NT2/D1 (cell line): ENCODE measurements at regions not wholly inside any gene's neighbourhood (a gene's known extent, or its start where the extent isn't known, plus 50 kb on each side); places are given as distances from the start of the nearest gene placed in this dataset.

ENCODE experiments used
- SUZ12 ChIP-seq: IDR thresholded peaks from 2 replicates; pipeline ENCODE4 v1.6.1; 2011; ENCODE audit not compliant: insufficient read length, insufficient read depth; ENCODE audit errors: extremely low read depth
- YY1 ChIP-seq: IDR thresholded peaks from 2 replicates; pipeline ENCODE4 v1.6.1; 2011; ENCODE audit not compliant: insufficient read length, insufficient read depth

GRCh38 chr6:33947047-33947446, 143.2 kb upstream of the MLN start:
- TF ChIP-seq YY1 (no peak), SUZ12 (no peak)
